ENCODE measurements at regions not wholly inside any gene's neighbourhood (a gene's known extent, or its start where the extent isn't known, plus 50 kb on each side); places are given as distances from the start of the nearest gene placed in this dataset.

GRCh38 chr6:167660944-167661551, 165.7 kb upstream of the AFDN start:
- Histone ChIP-seq H3K4me1 (no peaks in the 10 kb centered on the region), H3K9me3 (no peaks in the 10 kb centered on the region), H3K27ac (no peak overlapping the region), H3K4me3 (no peak overlapping the region), H3K27me3 (no peaks in the 10 kb centered on the region), H3K36me3 (no peaks in the 10 kb centered on the region)
- intact Hi-C loops (cut with DNase I; ENCODE audit: low total_unique reads): no loop called here
- TF ChIP-seq CTCF (IDR thresholded peaks at IDR 0.05) (no peak), POLR2A (IDR thresholded peaks at IDR 0.05) (no peak), POLR2AphosphoS5 (IDR thresholded peaks at IDR 0.05) (no peak)
- DNase-seq (ENCODE audit: low spot score in 2 of 2): no peak

- H3K27ac ChIP-seq: no peak overlapping the region
- TF ChIP-seq CTCF (IDR thresholded peaks at IDR 0.05) (no peak), POLR2A (IDR thresholded peaks at IDR 0.05) (no peak), POLR2AphosphoS5 (IDR thresholded peaks at IDR 0.05) (no peak)
- H3K9me3 ChIP-seq: no peaks in the 10 kb centered on the region
- intact Hi-C loops (cut with DNase I; ENCODE audit: low total_unique reads): no loop called here
- H3K4me3 ChIP-seq: no peak overlapping the region
- no peak for DNase-seq (ENCODE audit: low spot score in 2 of 2)
- no peaks in the 10 kb centered on the region for H3K27me3 ChIP-seq
- H3K4me1 ChIP-seq: no peaks in the 10 kb centered on the region
- H3K36me3 ChIP-seq: no peaks in the 10 kb centered on the region
These were observed 165.1 kb upstream of the AFDN start for GRCh38 chr6:167661552-167662044.

- Histone ChIP-seq H3K4me3 (no peak overlapping the region), H3K36me3 (no peaks in the 10 kb centered on the region), H3K27me3 (no peaks in the 10 kb centered on the region), H3K27ac (no peak overlapping the region), H3K9me3 (no peaks in the 10 kb centered on the region), H3K4me1 (no peaks in the 10 kb centered on the region)
- no peak for TF ChIP-seq POLR2AphosphoS5 (IDR thresholded peaks at IDR 0.05)
- TF ChIP-seq CTCF (IDR thresholded peaks at IDR 0.05): no peak
- no peak for TF ChIP-seq POLR2A (IDR thresholded peaks at IDR 0.05)
- DNase-seq (ENCODE audit: low spot score in 2 of 2): no peak
- intact Hi-C loops (cut with DNase I; ENCODE audit: low total_unique reads): no loop called here
These were observed 164.4 kb upstream of the AFDN start for GRCh38 chr6:167662075-167662880.

GRCh38 chr6:167662881-167663205, 163.9 kb upstream of the AFDN start:
- H3K4me1 ChIP-seq: no peaks in the 10 kb centered on the region
- TF ChIP-seq POLR2AphosphoS5 (IDR thresholded peaks at IDR 0.05) (no peak), CTCF (IDR thresholded peaks at IDR 0.05) (no peak), POLR2A (IDR thresholded peaks at IDR 0.05) (no peak)
- intact Hi-C loops (cut with DNase I; ENCODE audit: low total_unique reads): no loop called here
- no peak overlapping the region for H3K27ac ChIP-seq
- H3K9me3 ChIP-seq: no peaks in the 10 kb centered on the region
- H3K36me3 ChIP-seq: no peaks in the 10 kb centered on the region
- H3K4me3 ChIP-seq: no peak overlapping the region
- DNase-seq (ENCODE audit: low spot score in 2 of 2): no peak
- no peaks in the 10 kb centered on the region for H3K27me3 ChIP-seq

GRCh38 chr6:167663316-167663715, 163.4 kb upstream of the AFDN start:
- Histone ChIP-seq H3K9me3 (no peaks in the 10 kb centered on the region), H3K36me3 (no peaks in the 10 kb centered on the region), H3K27ac (no peak overlapping the region), H3K4me3 (no peak overlapping the region), H3K4me1 (no peaks in the 10 kb centered on the region), H3K27me3 (no peaks in the 10 kb centered on the region)
- intact Hi-C loops (cut with DNase I; ENCODE audit: low total_unique reads): no loop called here
- DNase-seq (ENCODE audit: low spot score in 2 of 2): no peak
- no peak for TF ChIP-seq CTCF (IDR thresholded peaks at IDR 0.05)
- no peak for TF ChIP-seq POLR2A (IDR thresholded peaks at IDR 0.05)
- no peak for TF ChIP-seq POLR2AphosphoS5 (IDR thresholded peaks at IDR 0.05)
